ENCODE measurements at regions not wholly inside any gene's neighbourhood (a gene's known extent, or its start where the extent isn't known, plus 50 kb on each side); places are given as distances from the start of the nearest gene placed in this dataset.
"Not testable (repeated sequence)": the region's sequence is repeated elsewhere in the genome, so short reads cannot be mapped to it uniquely, and the experiment has no call there.

- H3K4me1 ChIP-seq (ENCODE audit: insufficient read depth, low read length), result no peaks in the 10 kb centered on the region
- H3K9me3 ChIP-seq (ENCODE audit: low read length), result 0 out of 2 replicates have a peak, but pooled peaks cover 6% of the 10 kb centered on the region
- CTCF ChIA-PET, result no interaction called here
- H3K9ac ChIP-seq (ENCODE audit: low read length), result no peak overlapping the region
- DNase-seq (no peak), ATAC-seq (no peak)
- no peak overlapping the region for H3K4me3 ChIP-seq (ENCODE audit: low read length)
- H3K36me3 ChIP-seq (ENCODE audit: low read depth, low read length), result no peaks in the 10 kb centered on the region
- H3K27ac ChIP-seq (ENCODE audit: low read length), result no peak overlapping the region
- POLR2A ChIA-PET (ENCODE audit: unreplicated experiment), result no interaction called here
- no peak overlapping the region for H3K4me2 ChIP-seq (ENCODE audit: low read length)
- no peak for TF ChIP-seq EZH2phosphoT487 (IDR thresholded peaks at IDR 0.05; ENCODE audit: borderline replicate concordance, low read length)
- no peak for TF ChIP-seq EZH2 (IDR thresholded peaks at IDR 0.05; ENCODE audit: low read length, unreplicated experiment)
- intact Hi-C loops (cut with micrococcal nuclease), result no loop called here
- H2AFZ ChIP-seq (ENCODE audit: low read length), result no peak overlapping the region
- H3K27me3 ChIP-seq (ENCODE audit: low read length), result no peaks in the 10 kb centered on the region
- H4K20me1 ChIP-seq (ENCODE audit: low read length), result no peaks in the 10 kb centered on the region
- BruUV-seq (replicated peaks), result no TSS peak
- H3F3A ChIP-seq (ENCODE audit: low read length, unreplicated experiment), result no peaks in the 10 kb centered on the region
- H3K79me2 ChIP-seq (ENCODE audit: low read length), result no peaks in the 10 kb centered on the region
- H3K9me2 ChIP-seq (replicated peaks; ENCODE audit: low read length), result no peaks in the 10 kb centered on the region
Measured at GRCh38 chr5:152739916-152740315, 334.8 kb upstream of the NMUR2 start.

GRCh38 chr5:152741126-152741525 lies 336.0 kb upstream of the NMUR2 start:
- H3K4me3 ChIP-seq (ENCODE audit: low read length); intact Hi-C loops (cut with micrococcal nuclease); H3K9me3 ChIP-seq (ENCODE audit: low read length); BruUV-seq (replicated peaks); H3K36me3 ChIP-seq (ENCODE audit: low read depth, low read length); CTCF ChIA-PET; H3K9me2 ChIP-seq (replicated peaks; ENCODE audit: low read length); POLR2A ChIA-PET (ENCODE audit: unreplicated experiment); ATAC-seq; H4K20me1 ChIP-seq (ENCODE audit: low read length); H3K79me2 ChIP-seq (ENCODE audit: low read length); H3K9ac ChIP-seq (ENCODE audit: low read length); H3K27ac ChIP-seq (ENCODE audit: low read length); H3K27me3 ChIP-seq (ENCODE audit: low read length); H3F3A ChIP-seq (ENCODE audit: low read length, unreplicated experiment); H3K4me2 ChIP-seq (ENCODE audit: low read length); DNase-seq; H2AFZ ChIP-seq (ENCODE audit: low read length); H3K4me1 ChIP-seq (ENCODE audit: insufficient read depth, low read length): not testable (repeated sequence)

GRCh38 chr5:152787709-152788217 lies 382.7 kb upstream of the NMUR2 start:
- H4K20me1 ChIP-seq (ENCODE audit: low read length); H3F3A ChIP-seq (ENCODE audit: low read length, unreplicated experiment); CTCF ChIA-PET; DNase-seq; POLR2A ChIA-PET (ENCODE audit: unreplicated experiment); H3K27ac ChIP-seq (ENCODE audit: low read length); H2AFZ ChIP-seq (ENCODE audit: low read length); BruUV-seq (replicated peaks); H3K9ac ChIP-seq (ENCODE audit: low read length); H3K79me2 ChIP-seq (ENCODE audit: low read length); intact Hi-C loops (cut with micrococcal nuclease); H3K36me3 ChIP-seq (ENCODE audit: low read depth, low read length); ATAC-seq; H3K4me2 ChIP-seq (ENCODE audit: low read length); H3K4me1 ChIP-seq (ENCODE audit: insufficient read depth, low read length); H3K4me3 ChIP-seq (ENCODE audit: low read length); H3K27me3 ChIP-seq (ENCODE audit: low read length); H3K9me3 ChIP-seq (ENCODE audit: low read length); H3K9me2 ChIP-seq (replicated peaks; ENCODE audit: low read length): not testable (repeated sequence)

- Histone ChIP-seq H4K20me1 (ENCODE audit: low read length) (no peaks in the 10 kb centered on the region), H3K9me2 (replicated peaks; ENCODE audit: low read length) (no peaks in the 10 kb centered on the region), H3K36me3 (ENCODE audit: low read depth, low read length) (no peaks in the 10 kb centered on the region), H3K4me2 (ENCODE audit: low read length) (no peak overlapping the region), H3F3A (ENCODE audit: low read length, unreplicated experiment) (no peaks in the 10 kb centered on the region), H3K4me3 (ENCODE audit: low read length) (no peak overlapping the region), H3K27me3 (ENCODE audit: low read length) (no peaks in the 10 kb centered on the region), H2AFZ (ENCODE audit: low read length) (no peak overlapping the region), H3K9ac (ENCODE audit: low read length) (no peak overlapping the region), H3K9me3 (ENCODE audit: low read length) (no peaks in the 10 kb centered on the region), H3K79me2 (ENCODE audit: low read length) (no peaks in the 10 kb centered on the region), H3K4me1 (ENCODE audit: insufficient read depth, low read length) (no peaks in the 10 kb centered on the region), H3K27ac (ENCODE audit: low read length) (no peak overlapping the region)
- DNase-seq (no peak), ATAC-seq (no peak)
- no TSS peak for BruUV-seq (replicated peaks)
- intact Hi-C loops (cut with micrococcal nuclease), result no loop called here
- ChIA-PET CTCF (no interaction called here), POLR2A (ENCODE audit: unreplicated experiment) (no interaction called here)
- TF ChIP-seq, protein P1, sequence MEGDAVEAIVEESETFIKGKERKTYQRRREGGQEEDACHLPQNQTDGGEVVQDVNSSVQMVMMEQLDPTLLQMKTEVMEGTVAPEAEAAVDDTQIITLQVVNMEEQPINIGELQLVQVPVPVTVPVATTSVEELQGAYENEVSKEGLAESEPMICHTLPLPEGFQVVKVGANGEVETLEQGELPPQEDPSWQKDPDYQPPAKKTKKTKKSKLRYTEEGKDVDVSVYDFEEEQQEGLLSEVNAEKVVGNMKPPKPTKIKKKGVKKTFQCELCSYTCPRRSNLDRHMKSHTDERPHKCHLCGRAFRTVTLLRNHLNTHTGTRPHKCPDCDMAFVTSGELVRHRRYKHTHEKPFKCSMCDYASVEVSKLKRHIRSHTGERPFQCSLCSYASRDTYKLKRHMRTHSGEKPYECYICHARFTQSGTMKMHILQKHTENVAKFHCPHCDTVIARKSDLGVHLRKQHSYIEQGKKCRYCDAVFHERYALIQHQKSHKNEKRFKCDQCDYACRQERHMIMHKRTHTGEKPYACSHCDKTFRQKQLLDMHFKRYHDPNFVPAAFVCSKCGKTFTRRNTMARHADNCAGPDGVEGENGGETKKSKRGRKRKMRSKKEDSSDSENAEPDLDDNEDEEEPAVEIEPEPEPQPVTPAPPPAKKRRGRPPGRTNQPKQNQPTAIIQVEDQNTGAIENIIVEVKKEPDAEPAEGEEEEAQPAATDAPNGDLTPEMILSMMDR (conservative IDR thresholded peaks at IDR 0.05; ENCODE audit: low read depth, low read length), result no peak
- TF ChIP-seq EZH2 (IDR thresholded peaks at IDR 0.05; ENCODE audit: low read length, unreplicated experiment) (no peak), EZH2phosphoT487 (IDR thresholded peaks at IDR 0.05; ENCODE audit: borderline replicate concordance, low read length) (no peak)
Measured at GRCh38 chr5:152801886-152802285, 396.8 kb upstream of the NMUR2 start.
